ENCODE measurements at regions not wholly inside any gene's neighbourhood (a gene's known extent, or its start where the extent isn't known, plus 50 kb on each side); places are given as distances from the start of the nearest gene placed in this dataset.

DNA sequence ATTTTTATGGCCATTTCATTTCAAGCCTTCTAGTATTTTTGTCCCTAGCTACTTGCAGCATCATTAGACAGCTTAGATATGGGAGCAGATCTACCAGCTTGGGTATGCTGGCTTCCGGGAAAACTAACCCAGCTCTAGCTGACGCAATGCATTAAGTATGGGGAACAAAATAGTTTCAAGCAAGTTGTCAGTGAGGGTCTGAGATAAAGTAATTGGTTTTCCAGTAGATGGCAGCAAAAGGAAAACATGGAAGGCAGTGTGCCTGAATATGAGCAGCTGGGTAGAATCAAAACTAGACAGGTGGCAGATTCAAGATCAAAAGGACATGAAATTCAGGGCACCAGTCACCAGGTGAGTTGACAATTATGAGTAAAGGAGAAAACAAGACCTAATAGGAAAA is 340.9 kb upstream of the CTSO start:
- TF ChIP-seq EZH2 (IDR thresholded peaks at IDR 0.05; ENCODE audit: borderline replicate concordance, low read depth, low read length, severe bottlenecking) = no peak
- TF ChIP-seq GATA2 (IDR thresholded peaks at IDR 0.05; ENCODE audit: insufficient read depth, insufficient read length, low read depth, low read length) = no peak
- TF ChIP-seq, protein P1, sequence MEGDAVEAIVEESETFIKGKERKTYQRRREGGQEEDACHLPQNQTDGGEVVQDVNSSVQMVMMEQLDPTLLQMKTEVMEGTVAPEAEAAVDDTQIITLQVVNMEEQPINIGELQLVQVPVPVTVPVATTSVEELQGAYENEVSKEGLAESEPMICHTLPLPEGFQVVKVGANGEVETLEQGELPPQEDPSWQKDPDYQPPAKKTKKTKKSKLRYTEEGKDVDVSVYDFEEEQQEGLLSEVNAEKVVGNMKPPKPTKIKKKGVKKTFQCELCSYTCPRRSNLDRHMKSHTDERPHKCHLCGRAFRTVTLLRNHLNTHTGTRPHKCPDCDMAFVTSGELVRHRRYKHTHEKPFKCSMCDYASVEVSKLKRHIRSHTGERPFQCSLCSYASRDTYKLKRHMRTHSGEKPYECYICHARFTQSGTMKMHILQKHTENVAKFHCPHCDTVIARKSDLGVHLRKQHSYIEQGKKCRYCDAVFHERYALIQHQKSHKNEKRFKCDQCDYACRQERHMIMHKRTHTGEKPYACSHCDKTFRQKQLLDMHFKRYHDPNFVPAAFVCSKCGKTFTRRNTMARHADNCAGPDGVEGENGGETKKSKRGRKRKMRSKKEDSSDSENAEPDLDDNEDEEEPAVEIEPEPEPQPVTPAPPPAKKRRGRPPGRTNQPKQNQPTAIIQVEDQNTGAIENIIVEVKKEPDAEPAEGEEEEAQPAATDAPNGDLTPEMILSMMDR (IDR thresholded peaks at IDR 0.05; ENCODE audit: extremely low read depth in 1 of 2, insufficient read depth in 1 of 2, low read depth in 1 of 2, low read length in 2 of 2) = no peak
- no peak for TF ChIP-seq FOS (IDR thresholded peaks at IDR 0.05; ENCODE audit: borderline replicate concordance, insufficient read depth, low read length)
- TF ChIP-seq POLR2AphosphoS5 (IDR thresholded peaks at IDR 0.05; ENCODE audit: insufficient read depth, low read depth, low read length) = no peak
- no peak for TF ChIP-seq JUN (IDR thresholded peaks at IDR 0.05; ENCODE audit: borderline replicate concordance, insufficient read depth, insufficient read length, low read depth)
- TF ChIP-seq MYC (IDR thresholded peaks at IDR 0.05; ENCODE audit: low read depth, low read length) = no peak
- TF ChIP-seq, protein P2, sequence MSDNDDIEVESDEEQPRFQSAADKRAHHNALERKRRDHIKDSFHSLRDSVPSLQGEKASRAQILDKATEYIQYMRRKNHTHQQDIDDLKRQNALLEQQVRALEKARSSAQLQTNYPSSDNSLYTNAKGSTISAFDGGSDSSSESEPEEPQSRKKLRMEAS (IDR thresholded peaks at IDR 0.05; ENCODE audit: insufficient read depth, insufficient read length) = no peak
- no peak for TF ChIP-seq POLR2A (IDR thresholded peaks at IDR 0.05; ENCODE audit: low read depth, low read length)

Data from endothelial cell of umbilical vein (primary cell).